Ishikawa (cell line): ENCODE measurements at regions not wholly inside any gene's neighbourhood (a gene's known extent, or its start where the extent isn't known, plus 50 kb on each side); places are given as distances from the start of the nearest gene placed in this dataset.

Experiments
- CEBPB ChIP-seq: IDR thresholded peaks from 2 replicates; pipeline ENCODE4 v1.6.1; 2012
- CREB1 ChIP-seq: IDR thresholded peaks from 2 replicates; pipeline ENCODE4 v1.6.1; 2012; ENCODE audit warnings: low read depth
- EGR1 ChIP-seq: IDR thresholded peaks from 2 replicates; pipeline ENCODE4 v1.6.1; 2012
- EP300 ChIP-seq: IDR thresholded peaks from 2 replicates; pipeline ENCODE4 v1.6.1; 2012; ENCODE audit warnings: borderline replicate concordance
- FOXM1 ChIP-seq: IDR thresholded peaks from 2 replicates; pipeline ENCODE4 v1.6.1; 2012; ENCODE audit warnings: low read depth, borderline replicate concordance
- NFIC ChIP-seq: IDR thresholded peaks from 2 replicates; pipeline ENCODE4 v1.6.1; 2012
- RAD21 ChIP-seq: IDR thresholded peaks from 2 replicates; pipeline ENCODE4 v1.6.1; 2012; ENCODE audit warnings: low read depth
- TAF1 ChIP-seq: IDR thresholded peaks from 2 replicates; pipeline ENCODE4 v1.6.1; 2012; ENCODE audit warnings: low read depth, mild to moderate bottlenecking
- TCF12 ChIP-seq: IDR thresholded peaks from 2 replicates; pipeline ENCODE4 v1.6.1; 2012; ENCODE audit warnings: low read depth
- TEAD4 ChIP-seq: IDR thresholded peaks from 2 replicates; pipeline ENCODE4 v1.6.1; 2012
- YY1 ChIP-seq: IDR thresholded peaks from 2 replicates; pipeline ENCODE4 v1.6.1; 2012; ENCODE audit warnings: low read depth
- ZBTB7A ChIP-seq: IDR thresholded peaks from 2 replicates; pipeline ENCODE4 v1.6.1; 2012; ENCODE audit warnings: low read depth
- TF ChIP-seq, protein P1 (sequence below): IDR thresholded peaks from 2 replicates; pipeline ENCODE4 v1.6.1; 2012; ENCODE audit warnings: low read depth, mild to moderate bottlenecking
- TF ChIP-seq, protein P2 (sequence below): IDR thresholded peaks from 2 replicates; pipeline ENCODE4 v1.6.1; 2012
- TF ChIP-seq, protein P3 (sequence below): IDR thresholded peaks from 2 replicates; pipeline ENCODE4 v1.6.1; 2012

DNA sequence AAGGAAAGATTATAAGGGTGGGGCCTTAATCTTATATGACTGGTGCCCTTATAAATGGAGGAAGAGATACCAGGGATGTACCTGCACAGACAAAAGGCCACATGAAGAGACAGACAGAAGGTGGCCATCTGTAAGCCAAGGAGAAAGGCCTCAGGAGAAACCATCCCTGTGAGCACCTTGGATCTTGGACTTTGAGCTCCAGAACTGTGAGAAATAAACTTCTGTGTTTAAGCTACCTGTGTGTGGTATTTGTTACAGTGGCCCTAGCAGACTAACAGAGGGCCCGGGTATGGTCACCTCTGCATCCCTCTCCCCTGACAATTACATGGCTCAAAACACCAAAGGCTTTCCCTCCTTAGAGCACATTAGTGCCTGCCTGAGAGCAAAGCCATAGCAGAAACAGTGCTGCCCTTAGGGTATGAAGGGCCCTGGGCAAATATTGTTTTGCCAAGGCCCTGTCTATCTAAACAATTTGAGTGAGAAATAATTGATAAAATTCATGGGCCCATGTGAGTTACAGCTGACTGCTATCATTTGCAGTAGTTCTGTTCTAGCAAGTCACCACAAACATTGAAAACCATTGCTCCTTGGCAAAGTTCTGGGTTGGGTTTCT lies 109.3 kb upstream of the MYCN start:
- TF ChIP-seq, protein P1, sequence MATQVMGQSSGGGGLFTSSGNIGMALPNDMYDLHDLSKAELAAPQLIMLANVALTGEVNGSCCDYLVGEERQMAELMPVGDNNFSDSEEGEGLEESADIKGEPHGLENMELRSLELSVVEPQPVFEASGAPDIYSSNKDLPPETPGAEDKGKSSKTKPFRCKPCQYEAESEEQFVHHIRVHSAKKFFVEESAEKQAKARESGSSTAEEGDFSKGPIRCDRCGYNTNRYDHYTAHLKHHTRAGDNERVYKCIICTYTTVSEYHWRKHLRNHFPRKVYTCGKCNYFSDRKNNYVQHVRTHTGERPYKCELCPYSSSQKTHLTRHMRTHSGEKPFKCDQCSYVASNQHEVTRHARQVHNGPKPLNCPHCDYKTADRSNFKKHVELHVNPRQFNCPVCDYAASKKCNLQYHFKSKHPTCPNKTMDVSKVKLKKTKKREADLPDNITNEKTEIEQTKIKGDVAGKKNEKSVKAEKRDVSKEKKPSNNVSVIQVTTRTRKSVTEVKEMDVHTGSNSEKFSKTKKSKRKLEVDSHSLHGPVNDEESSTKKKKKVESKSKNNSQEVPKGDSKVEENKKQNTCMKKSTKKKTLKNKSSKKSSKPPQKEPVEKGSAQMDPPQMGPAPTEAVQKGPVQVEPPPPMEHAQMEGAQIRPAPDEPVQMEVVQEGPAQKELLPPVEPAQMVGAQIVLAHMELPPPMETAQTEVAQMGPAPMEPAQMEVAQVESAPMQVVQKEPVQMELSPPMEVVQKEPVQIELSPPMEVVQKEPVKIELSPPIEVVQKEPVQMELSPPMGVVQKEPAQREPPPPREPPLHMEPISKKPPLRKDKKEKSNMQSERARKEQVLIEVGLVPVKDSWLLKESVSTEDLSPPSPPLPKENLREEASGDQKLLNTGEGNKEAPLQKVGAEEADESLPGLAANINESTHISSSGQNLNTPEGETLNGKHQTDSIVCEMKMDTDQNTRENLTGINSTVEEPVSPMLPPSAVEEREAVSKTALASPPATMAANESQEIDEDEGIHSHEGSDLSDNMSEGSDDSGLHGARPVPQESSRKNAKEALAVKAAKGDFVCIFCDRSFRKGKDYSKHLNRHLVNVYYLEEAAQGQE, result no peak
- TF ChIP-seq EP300 (no peak), NFIC (no peak), TAF1 (no peak), TEAD4 (no peak), CREB1 (no peak), TCF12 (no peak), RAD21 (no peak), FOXM1 (no peak), EGR1 (no peak), CEBPB (no peak), YY1 (no peak), ZBTB7A (no peak)
- TF ChIP-seq, protein P2, sequence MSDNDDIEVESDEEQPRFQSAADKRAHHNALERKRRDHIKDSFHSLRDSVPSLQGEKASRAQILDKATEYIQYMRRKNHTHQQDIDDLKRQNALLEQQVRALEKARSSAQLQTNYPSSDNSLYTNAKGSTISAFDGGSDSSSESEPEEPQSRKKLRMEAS, result no peak
- TF ChIP-seq, protein P3, sequence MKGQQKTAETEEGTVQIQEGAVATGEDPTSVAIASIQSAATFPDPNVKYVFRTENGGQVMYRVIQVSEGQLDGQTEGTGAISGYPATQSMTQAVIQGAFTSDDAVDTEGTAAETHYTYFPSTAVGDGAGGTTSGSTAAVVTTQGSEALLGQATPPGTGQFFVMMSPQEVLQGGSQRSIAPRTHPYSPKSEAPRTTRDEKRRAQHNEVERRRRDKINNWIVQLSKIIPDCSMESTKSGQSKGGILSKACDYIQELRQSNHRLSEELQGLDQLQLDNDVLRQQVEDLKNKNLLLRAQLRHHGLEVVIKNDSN, result no peak

DNA sequence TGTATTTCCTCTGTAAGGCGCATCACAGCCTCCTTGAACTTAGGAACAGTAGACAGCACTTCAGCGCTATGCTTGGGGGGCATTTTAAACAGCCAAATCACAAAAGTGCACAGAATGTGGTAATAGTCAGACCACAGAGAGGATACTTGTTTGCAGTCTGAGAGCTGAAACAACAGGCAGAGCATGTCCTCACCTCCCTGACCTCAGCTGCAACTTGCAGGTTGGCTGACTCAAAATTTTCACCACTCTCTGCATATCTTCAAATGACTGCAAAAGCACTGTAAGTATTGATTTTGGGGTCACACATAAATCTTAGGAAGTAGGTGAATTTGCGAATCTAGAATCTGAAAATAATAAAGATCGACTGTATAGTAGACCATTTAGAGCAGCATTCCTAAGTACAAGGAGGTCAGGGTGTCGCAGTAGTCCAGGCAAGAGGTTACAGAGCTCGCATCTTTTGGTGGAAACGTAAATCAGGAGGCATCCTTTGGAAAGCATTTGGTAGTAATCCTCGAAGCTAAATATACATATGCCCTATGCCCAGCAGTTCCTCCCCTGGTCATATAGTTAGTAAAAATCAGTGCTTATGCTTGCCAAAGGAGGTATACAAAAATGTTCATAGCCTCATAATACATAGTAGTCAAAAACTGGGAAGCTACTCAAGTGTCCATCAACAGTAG lies 108.2 kb upstream of the MYCN start:
- TF ChIP-seq, protein P2, result no peak
- no peak for TF ChIP-seq RAD21
- no peak for TF ChIP-seq EP300
- TF ChIP-seq TEAD4, result no peak
- TF ChIP-seq ZBTB7A, result no peak
- no peak for TF ChIP-seq TCF12
- TF ChIP-seq CREB1, result no peak
- TF ChIP-seq YY1, result no peak
- no peak for TF ChIP-seq EGR1
- TF ChIP-seq, protein P3, result no peak
- no peak for TF ChIP-seq FOXM1
- no peak for TF ChIP-seq TAF1
- TF ChIP-seq NFIC, result no peak
- TF ChIP-seq, protein P1, result no peak
- TF ChIP-seq CEBPB, result no peak

DNA sequence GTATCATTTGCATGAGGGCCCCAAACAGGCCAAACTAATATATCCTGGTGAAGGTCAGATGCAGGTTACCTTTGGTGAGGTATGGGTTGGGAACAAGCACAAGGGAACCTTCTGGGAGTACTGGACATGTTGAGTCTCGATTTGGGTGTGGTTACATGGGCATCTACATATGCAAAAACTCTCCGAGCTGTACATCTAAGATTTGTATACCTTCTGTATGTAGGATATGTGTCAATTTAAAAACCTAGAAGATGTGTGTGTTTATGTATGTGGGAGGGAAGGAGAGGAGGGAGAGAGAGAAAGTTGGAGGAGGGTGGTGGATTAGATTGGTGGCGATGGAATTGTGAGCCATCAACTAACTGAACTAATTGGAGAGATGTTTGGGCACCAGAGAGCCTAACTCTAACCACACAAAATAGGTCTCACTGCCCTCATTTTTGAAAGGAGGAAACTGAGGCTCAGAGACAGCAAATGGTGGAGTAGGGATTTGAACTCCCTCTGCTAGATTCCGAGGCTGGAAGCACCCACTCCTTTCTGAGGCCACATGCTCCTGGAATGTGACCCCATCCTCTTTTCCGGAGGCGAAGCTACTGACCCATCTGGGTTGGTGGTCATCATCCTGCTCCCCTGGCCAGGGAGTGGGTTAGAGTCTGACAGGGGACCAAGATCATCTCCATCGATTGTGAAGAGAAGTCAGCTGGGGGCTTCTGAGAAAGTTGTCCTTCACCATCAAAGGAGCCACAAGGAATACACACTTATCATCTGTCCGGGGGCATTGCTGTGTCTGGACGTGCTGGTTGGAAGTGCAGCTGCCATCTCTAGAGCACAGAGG lies 107.3 kb upstream of the MYCN start:
- TF ChIP-seq EGR1, result no peak
- no peak for TF ChIP-seq FOXM1
- TF ChIP-seq, protein P2, result no peak
- TF ChIP-seq, protein P3, result no peak
- no peak for TF ChIP-seq YY1
- no peak for TF ChIP-seq TEAD4
- TF ChIP-seq, protein P1, result no peak
- TF ChIP-seq ZBTB7A, result no peak
- TF ChIP-seq NFIC, result no peak
- TF ChIP-seq EP300, result no peak
- TF ChIP-seq TAF1, result no peak
- TF ChIP-seq RAD21, result no peak
- TF ChIP-seq CEBPB, result no peak
